ENCODE measurements at regions not wholly inside any gene's neighbourhood (a gene's known extent, or its start where the extent isn't known, plus 50 kb on each side); places are given as distances from the start of the nearest gene placed in this dataset.
"Not testable (repeated sequence)": the region's sequence is repeated elsewhere in the genome, so short reads cannot be mapped to it uniquely, and the experiment has no call there.

- no peak for DNase-seq
Observed at GRCh38 chr15:93932164-93932776, 299.1 kb upstream of the MCTP2 start.

- DNase-seq = peak; percentile 9
Observed at GRCh38 chr15:93929375-93930094, 301.8 kb upstream of the MCTP2 start.

GRCh38 chr15:93920204-93920603 lies 311.2 kb upstream of the MCTP2 start:
- DNase-seq = no peak

- not testable (repeated sequence) for DNase-seq
Observed at GRCh38 chr15:93918801-93919200, 312.6 kb upstream of the MCTP2 start.

GRCh38 chr15:93917181-93917580 lies 314.2 kb upstream of the MCTP2 start:
- DNase-seq = no peak

GRCh38 chr15:93913871-93914270 lies 317.5 kb upstream of the MCTP2 start:
- DNase-seq = no peak

GRCh38 chr15:93913310-93913709 lies 318.1 kb upstream of the MCTP2 start:
- no peak for DNase-seq

- DNase-seq = no peak
Observed at GRCh38 chr15:93900476-93901400, 330.6 kb upstream of the MCTP2 start.

- no peak for DNase-seq
Observed at GRCh38 chr15:93899817-93900216, 331.5 kb upstream of the MCTP2 start.

GRCh38 chr15:93897377-93897776 lies 334.0 kb upstream of the MCTP2 start:
- no peak for DNase-seq

- no peak for DNase-seq
Observed at GRCh38 chr15:93895976-93896770, 335.2 kb upstream of the MCTP2 start.

GRCh38 chr15:93894438-93895036 lies 336.8 kb upstream of the MCTP2 start:
- DNase-seq = no peak

- DNase-seq = no peak
Observed at GRCh38 chr15:93887151-93887550, 344.2 kb upstream of the MCTP2 start.

- DNase-seq = no peak
Observed at GRCh38 chr15:93882779-93883178, 348.6 kb upstream of the MCTP2 start.

GRCh38 chr15:93882141-93882540 lies 349.2 kb upstream of the MCTP2 start:
- no peak for DNase-seq

GRCh38 chr15:93881310-93881709 lies 350.1 kb upstream of the MCTP2 start:
- no peak for DNase-seq

- DNase-seq = no peak
Observed at GRCh38 chr15:93880358-93880757, 351.0 kb upstream of the MCTP2 start.

- no peak for DNase-seq
Observed at GRCh38 chr15:93870583-93870982, 360.8 kb upstream of the MCTP2 start.

- no peak for DNase-seq
Observed at GRCh38 chr15:93866948-93867347, 364.4 kb upstream of the MCTP2 start.

GRCh38 chr15:93866476-93866875 lies 364.9 kb upstream of the MCTP2 start:
- no peak for DNase-seq

GRCh38 chr15:93865586-93865985 lies 365.8 kb upstream of the MCTP2 start:
- no peak for DNase-seq

GRCh38 chr15:93862791-93863190 lies 368.6 kb upstream of the MCTP2 start:
- no peak for DNase-seq
